Brain microvascular endothelial cell (primary cell): ENCODE measurements at regions not wholly inside any gene's neighbourhood (a gene's known extent, or its start where the extent isn't known, plus 50 kb on each side); places are given as distances from the start of the nearest gene placed in this dataset.
"Not testable (repeated sequence)": the region's sequence is repeated elsewhere in the genome, so short reads cannot be mapped to it uniquely, and the experiment has no call there.

Experiments used
- DNase-seq: peaks from one replicate; pipeline ENCODE4 v3.0.0-alpha.2; 2020
- H3K27ac ChIP-seq: fragments of 250-450 bp; sonication (Bioruptor Pico); 2 replicates; pipeline ENCODE4 v1.5.1; 2020; ENCODE audit warnings: mild to moderate bottlenecking, moderate library complexity
- H3K27me3 ChIP-seq: fragments of 250-450 bp; sonication (Bioruptor Pico); replicated peaks from 2 replicates; pipeline ENCODE4 v1.5.1; 2020; ENCODE audit warnings: mild to moderate bottlenecking
- H3K36me3 ChIP-seq: fragments of 250-450 bp; sonication (Bioruptor Pico); replicated peaks from 2 replicates; pipeline ENCODE4 v1.5.1; 2020; ENCODE audit warnings: mild to moderate bottlenecking
- H3K4me3 ChIP-seq: 2 replicates; pipeline ENCODE4 v1.5.1; 2011; ENCODE audit warnings: low read depth, mild to moderate bottlenecking, control low read depth, low read length, moderate library complexity
- CTCF ChIP-seq: IDR thresholded peaks from 2 replicates; pipeline ENCODE4 v1.5.1; 2011; ENCODE audit warnings: low read depth, mild to moderate bottlenecking, moderate library complexity, low read length, control low read depth, inconsistent platforms; ENCODE audit errors: missing control alignments
- in situ Hi-C: cut with HindIII; loops from 2 replicates; pipeline ENCODE4 v1.10.0; 2017; ENCODE audit warnings: low sequenced_read_pairs, low pct_ligation_motif_present

DNA sequence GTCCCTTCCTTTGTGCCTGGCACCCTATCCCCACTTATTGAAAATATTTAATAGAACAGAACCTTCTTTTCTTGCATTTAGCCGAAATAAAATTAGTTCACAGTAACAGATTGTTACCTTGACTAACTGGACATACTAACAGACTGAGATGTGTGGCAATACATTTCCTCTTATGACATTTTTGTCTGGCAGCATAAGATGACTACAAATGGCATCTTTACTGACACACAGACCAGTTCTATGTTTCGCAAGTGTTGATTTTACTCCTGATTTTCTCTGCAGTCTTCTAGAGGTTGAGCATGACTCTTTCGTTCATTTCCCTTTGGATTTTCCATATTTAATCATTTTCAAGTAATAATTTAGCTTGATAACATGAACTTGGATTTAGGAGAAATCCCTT lies 474.6 kb downstream of the CBLN4 start:
- Histone ChIP-seq H3K4me3 (no peak overlapping the region), H3K27me3 (no peaks in the 10 kb centered on the region), H3K27ac (no peak overlapping the region), H3K36me3 (no peaks in the 10 kb centered on the region)
- DNase-seq: no peak
- in situ Hi-C loops: no loop called here
- no peak for TF ChIP-seq CTCF

- TF ChIP-seq CTCF: no peak
- Histone ChIP-seq H3K27me3 (no peaks in the 10 kb centered on the region), H3K36me3 (no peaks in the 10 kb centered on the region), H3K27ac (no peak overlapping the region), H3K4me3 (no peak overlapping the region)
- in situ Hi-C loops: no loop called here
- DNase-seq: no peak
These were observed 476.8 kb downstream of the CBLN4 start for GRCh38 chr20:55528482-55528881.

GRCh38 chr20:55522296-55522815 lies 483.0 kb downstream of the CBLN4 start:
- in situ Hi-C loops: no loop called here
- H3K27me3 ChIP-seq: no peaks in the 10 kb centered on the region
- H3K27ac ChIP-seq: no peak overlapping the region
- DNase-seq: no peak
- H3K36me3 ChIP-seq: no peaks in the 10 kb centered on the region
- no peak overlapping the region for H3K4me3 ChIP-seq
- no peak for TF ChIP-seq CTCF

DNA sequence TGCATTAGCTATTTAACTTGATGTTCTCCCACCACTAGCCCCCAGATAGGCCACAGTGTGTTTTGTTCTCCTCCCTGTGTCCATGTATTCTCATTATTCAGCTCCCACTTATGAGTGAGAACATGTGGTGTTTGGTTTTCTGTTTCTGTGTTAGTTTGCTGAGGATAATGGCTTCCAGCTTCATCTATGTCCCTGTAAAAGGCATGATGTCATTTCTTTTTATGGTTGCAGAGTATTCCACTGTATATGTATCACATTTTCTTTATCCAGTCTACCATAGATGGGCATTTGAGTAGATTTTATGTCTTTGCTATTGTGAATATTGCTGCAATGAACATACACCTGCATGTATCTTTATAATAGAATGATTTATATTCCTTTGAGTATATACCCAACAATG lies 487.7 kb downstream of the CBLN4 start:
- H3K27ac ChIP-seq, DNase-seq, H3K4me3 ChIP-seq, H3K36me3 ChIP-seq, H3K27me3 ChIP-seq, in situ Hi-C loops: not testable (repeated sequence)

DNA sequence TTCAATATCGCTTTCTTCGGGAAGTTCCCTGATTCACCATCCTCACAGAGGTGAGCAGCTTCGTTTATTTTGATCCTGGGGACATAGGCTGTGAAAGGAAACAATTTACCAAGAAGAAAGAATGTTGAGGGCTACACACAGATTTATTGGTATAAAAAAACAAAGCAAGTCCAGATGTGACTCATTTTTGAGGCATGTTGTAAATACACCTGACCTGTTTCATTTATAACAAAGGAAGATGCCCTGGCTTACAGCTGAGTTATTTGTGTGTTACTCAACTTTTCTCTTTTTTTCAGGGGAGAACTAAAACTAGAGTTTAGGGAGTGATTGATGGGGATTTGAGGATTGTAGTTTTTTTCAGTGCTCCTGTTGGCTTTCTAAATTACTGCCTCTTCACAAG lies 489.5 kb downstream of the CBLN4 start:
- H3K27ac ChIP-seq: no peak overlapping the region
- no peaks in the 10 kb centered on the region for H3K27me3 ChIP-seq
- DNase-seq: no peak
- in situ Hi-C loops: no loop called here
- H3K36me3 ChIP-seq: no peaks in the 10 kb centered on the region
- no peak for TF ChIP-seq CTCF
- no peak overlapping the region for H3K4me3 ChIP-seq

- H3K4me3 ChIP-seq: no peak overlapping the region
- in situ Hi-C loops: no loop called here
- DNase-seq: no peak
- no peaks in the 10 kb centered on the region for H3K27me3 ChIP-seq
- H3K27ac ChIP-seq: no peak overlapping the region
- TF ChIP-seq CTCF: no peak
- no peaks in the 10 kb centered on the region for H3K36me3 ChIP-seq
These were observed 490.8 kb downstream of the CBLN4 start for GRCh38 chr20:55514531-55514930.
